DOHH2 (cell line): ENCODE measurements at regions not wholly inside any gene's neighbourhood (a gene's known extent, or its start where the extent isn't known, plus 50 kb on each side); places are given as distances from the start of the nearest gene placed in this dataset.

Experiments used
- CTCF ChIP-seq: fragments of 200-600 bp; sonication (generic); IDR thresholded peaks from one replicate; pipeline ENCODE4 v1.5.1; 2014; ENCODE audit warnings: antibody characterized with exemption, mild to moderate bottlenecking, low read depth, low read length; ENCODE audit not compliant: poor library complexity, severe bottlenecking
- EZH2phosphoT487 ChIP-seq: fragments of 200-600 bp; sonication (generic); IDR thresholded peaks from 2 replicates; pipeline ENCODE4 v1.6.1; 2017; ENCODE audit warnings: borderline replicate concordance, mild to moderate bottlenecking, antibody characterized with exemption, low read length, moderate library complexity, mixed read lengths

- TF ChIP-seq CTCF = no peak
- no peak for TF ChIP-seq EZH2phosphoT487
These were observed 100.1 kb upstream of the PCGF5 start for GRCh38 chr10:91120348-91120747.
